SU-DHL-6 (cell line): ENCODE measurements at regions not wholly inside any gene's neighbourhood (a gene's known extent, or its start where the extent isn't known, plus 50 kb on each side); places are given as distances from the start of the nearest gene placed in this dataset.

Experiments used
- H2AFZ ChIP-seq: fragments of 200-600 bp; sonication (generic); 2 replicates; pipeline ENCODE4 v1.6.1; 2014; ENCODE audit warnings: low read depth, mild to moderate bottlenecking, moderate library complexity, mixed read lengths, antibody characterized with exemption, low read length; ENCODE audit not compliant: severe bottlenecking
- H3F3A ChIP-seq: fragments of 200-600 bp; shearing (Covaris generic); 2 replicates; pipeline ENCODE4 v1.6.0; 2016; ENCODE audit warnings: antibody characterized with exemption, mild to moderate bottlenecking; ENCODE audit not compliant: insufficient read depth
- H3K27ac ChIP-seq: fragments of 200-600 bp; sonication (generic); 2 replicates; pipeline ENCODE4 v1.5.1; 2016; ENCODE audit warnings: low read depth, mild to moderate bottlenecking, low read length, moderate library complexity, mixed read lengths
- H3K27me3 ChIP-seq: fragments of 200-600 bp; sonication (generic), shearing (Covaris generic); 2 replicates; pipeline ENCODE4 v1.6.0; 2014; ENCODE audit warnings: mild to moderate bottlenecking, low read length
- H3K36me3 ChIP-seq: fragments of 200-600 bp; sonication (generic); 2 replicates; pipeline ENCODE4 v1.6.1; 2014; ENCODE audit warnings: mild to moderate bottlenecking, low read length, mixed read lengths
- H3K4me2 ChIP-seq: fragments of 300-600, 200-600 bp; shearing (Covaris generic), sonication (generic); 2 replicates; pipeline ENCODE4 v1.6.0; 2014; ENCODE audit warnings: low read length, low read depth, mild to moderate bottlenecking; ENCODE audit not compliant: poor library complexity, severe bottlenecking
- H3K4me3 ChIP-seq: fragments of 200-600 bp; sonication (generic); 2 replicates; pipeline ENCODE4 v1.5.1; 2014; ENCODE audit warnings: antibody characterized with exemption, low read length, mild to moderate bottlenecking, mixed read lengths; ENCODE audit not compliant: insufficient read depth, poor library complexity, severe bottlenecking
- H3K79me2 ChIP-seq: fragments of 200-600 bp; sonication (generic); 2 replicates; pipeline ENCODE4 v1.6.1; 2014; ENCODE audit warnings: mild to moderate bottlenecking, low read length, moderate library complexity; ENCODE audit not compliant: insufficient read depth
- H3K9ac ChIP-seq: fragments of 200-600 bp; sonication (generic); 2 replicates; pipeline ENCODE4 v1.7.0; 2014; ENCODE audit warnings: mild to moderate bottlenecking, low read length
- H3K9me2 ChIP-seq: fragments of 200-600 bp; sonication (generic); replicated peaks from 2 replicates; pipeline ENCODE4 v1.6.1; 2014; ENCODE audit warnings: low read length; ENCODE audit not compliant: insufficient read depth
- H3K9me3 ChIP-seq: fragments of 200-600 bp; sonication (generic); 2 replicates; pipeline ENCODE4 v1.6.1; 2014; ENCODE audit warnings: low read length, mixed read lengths; ENCODE audit not compliant: insufficient read depth
- H4K20me1 ChIP-seq: fragments of 200-600 bp; sonication (generic); 2 replicates; pipeline ENCODE4 v1.6.1; 2014; ENCODE audit warnings: low read depth, mild to moderate bottlenecking, antibody characterized with exemption, low read length, moderate library complexity, mixed read lengths
- EZH2phosphoT487 ChIP-seq: fragments of 200-600 bp; sonication (generic), shearing (Covaris generic); conservative IDR thresholded peaks from 2 replicates; pipeline ENCODE4 v1.6.1; 2018; ENCODE audit warnings: mild to moderate bottlenecking, antibody characterized with exemption, low read length, moderate library complexity, mixed read lengths
- TF ChIP-seq, protein P1 (sequence below): fragments of 200-600 bp; sonication (generic); IDR thresholded peaks from one replicate; pipeline ENCODE4 v1.5.1; 2017; ENCODE audit warnings: antibody characterized with exemption, mild to moderate bottlenecking, low read length, moderate library complexity; ENCODE audit not compliant: insufficient read depth, poor library complexity, severe bottlenecking

DNA sequence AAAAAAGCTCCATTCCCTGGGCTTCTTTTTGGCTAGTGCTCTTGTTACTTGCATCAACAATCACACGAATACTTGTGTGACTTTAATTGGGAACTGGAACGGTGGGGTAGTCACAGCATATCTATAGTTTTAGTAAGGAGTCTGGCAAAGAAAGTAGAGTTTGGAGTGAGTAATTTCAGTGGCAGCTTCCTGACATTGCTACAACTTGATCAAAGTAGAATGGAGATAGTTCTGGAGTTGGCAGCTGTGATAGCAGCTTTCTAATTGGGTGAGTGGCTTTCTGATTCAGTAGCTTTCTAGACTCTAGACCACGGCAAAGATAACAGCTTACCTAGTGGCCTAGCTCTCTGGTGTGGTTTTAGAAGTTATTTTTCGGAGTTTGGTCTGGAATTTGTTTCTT is 475.0 kb downstream of the TUSC7 start:
- Histone ChIP-seq H3K9me2 (no peaks in the 10 kb centered on the region), H2AFZ (no peak overlapping the region), H3K27ac (no peak overlapping the region), H3K4me2 (no peak overlapping the region), H3K79me2 (no peaks in the 10 kb centered on the region), H3F3A (no peaks in the 10 kb centered on the region), H3K9me3 (no peaks in the 10 kb centered on the region), H3K4me3 (no peak overlapping the region), H3K27me3 (no peaks in the 10 kb centered on the region), H3K36me3 (no peaks in the 10 kb centered on the region), H3K9ac (no peak overlapping the region), H4K20me1 (no peaks in the 10 kb centered on the region)
- TF ChIP-seq, protein P1, sequence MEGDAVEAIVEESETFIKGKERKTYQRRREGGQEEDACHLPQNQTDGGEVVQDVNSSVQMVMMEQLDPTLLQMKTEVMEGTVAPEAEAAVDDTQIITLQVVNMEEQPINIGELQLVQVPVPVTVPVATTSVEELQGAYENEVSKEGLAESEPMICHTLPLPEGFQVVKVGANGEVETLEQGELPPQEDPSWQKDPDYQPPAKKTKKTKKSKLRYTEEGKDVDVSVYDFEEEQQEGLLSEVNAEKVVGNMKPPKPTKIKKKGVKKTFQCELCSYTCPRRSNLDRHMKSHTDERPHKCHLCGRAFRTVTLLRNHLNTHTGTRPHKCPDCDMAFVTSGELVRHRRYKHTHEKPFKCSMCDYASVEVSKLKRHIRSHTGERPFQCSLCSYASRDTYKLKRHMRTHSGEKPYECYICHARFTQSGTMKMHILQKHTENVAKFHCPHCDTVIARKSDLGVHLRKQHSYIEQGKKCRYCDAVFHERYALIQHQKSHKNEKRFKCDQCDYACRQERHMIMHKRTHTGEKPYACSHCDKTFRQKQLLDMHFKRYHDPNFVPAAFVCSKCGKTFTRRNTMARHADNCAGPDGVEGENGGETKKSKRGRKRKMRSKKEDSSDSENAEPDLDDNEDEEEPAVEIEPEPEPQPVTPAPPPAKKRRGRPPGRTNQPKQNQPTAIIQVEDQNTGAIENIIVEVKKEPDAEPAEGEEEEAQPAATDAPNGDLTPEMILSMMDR, result no peak
- TF ChIP-seq EZH2phosphoT487, result no peak

DNA sequence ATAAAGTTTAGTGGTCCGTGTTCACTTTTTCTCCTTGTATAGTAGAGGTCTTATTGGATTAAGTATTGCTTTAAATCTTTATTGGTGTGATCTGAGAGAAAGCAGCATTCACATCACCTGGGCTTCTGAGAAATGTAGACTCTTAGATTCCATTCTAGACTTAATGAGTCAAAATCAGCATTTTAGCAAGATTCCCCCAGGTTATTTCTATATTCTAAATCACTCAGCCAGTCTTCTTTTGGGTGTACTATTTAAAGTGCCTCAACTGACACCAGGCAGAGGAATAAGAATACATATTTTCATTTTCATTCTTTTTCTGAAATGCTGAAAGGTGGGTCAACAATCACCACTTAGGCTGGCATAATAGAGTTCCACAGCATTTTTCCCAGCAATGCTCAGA is 481.7 kb downstream of the TUSC7 start:
- Histone ChIP-seq H3K9me3 (no peaks in the 10 kb centered on the region), H3K79me2 (no peaks in the 10 kb centered on the region), H3K27ac (no peak overlapping the region), H2AFZ (no peak overlapping the region), H3K36me3 (no peaks in the 10 kb centered on the region), H3K9me2 (no peaks in the 10 kb centered on the region), H3K9ac (no peak overlapping the region), H3K27me3 (no peaks in the 10 kb centered on the region), H3F3A (no peaks in the 10 kb centered on the region), H3K4me2 (no peak overlapping the region), H4K20me1 (no peaks in the 10 kb centered on the region), H3K4me3 (no peak overlapping the region)
- TF ChIP-seq, protein P1, result no peak
- TF ChIP-seq EZH2phosphoT487, result no peak

DNA sequence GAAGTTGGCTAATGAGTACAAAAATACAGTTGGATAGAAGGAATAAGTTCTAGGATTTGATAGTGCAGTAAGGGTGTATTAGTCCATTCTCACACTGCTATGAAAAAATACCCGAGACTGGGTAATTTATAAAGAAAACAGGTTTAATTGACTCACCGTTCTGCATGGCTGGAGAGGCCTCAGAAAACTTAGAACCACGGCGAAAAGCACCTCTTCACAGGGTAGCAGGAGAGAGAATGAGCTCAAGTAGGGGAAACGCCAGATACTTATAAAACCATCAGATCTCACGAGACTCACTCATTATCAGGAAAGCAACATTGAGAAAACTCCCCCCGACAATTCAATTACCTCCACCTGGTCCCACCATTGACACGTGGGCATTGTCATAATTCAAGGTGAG is 483.3 kb downstream of the TUSC7 start:
- Histone ChIP-seq H3K9me2 (no peaks in the 10 kb centered on the region), H3K4me2 (no peak overlapping the region), H4K20me1 (no peaks in the 10 kb centered on the region), H2AFZ (no peak overlapping the region), H3K36me3 (no peaks in the 10 kb centered on the region), H3K9me3 (no peaks in the 10 kb centered on the region), H3K79me2 (no peaks in the 10 kb centered on the region), H3K27ac (no peak overlapping the region), H3F3A (no peaks in the 10 kb centered on the region), H3K9ac (no peak overlapping the region), H3K4me3 (no peak overlapping the region), H3K27me3 (no peaks in the 10 kb centered on the region)
- TF ChIP-seq EZH2phosphoT487, result no peak

DNA sequence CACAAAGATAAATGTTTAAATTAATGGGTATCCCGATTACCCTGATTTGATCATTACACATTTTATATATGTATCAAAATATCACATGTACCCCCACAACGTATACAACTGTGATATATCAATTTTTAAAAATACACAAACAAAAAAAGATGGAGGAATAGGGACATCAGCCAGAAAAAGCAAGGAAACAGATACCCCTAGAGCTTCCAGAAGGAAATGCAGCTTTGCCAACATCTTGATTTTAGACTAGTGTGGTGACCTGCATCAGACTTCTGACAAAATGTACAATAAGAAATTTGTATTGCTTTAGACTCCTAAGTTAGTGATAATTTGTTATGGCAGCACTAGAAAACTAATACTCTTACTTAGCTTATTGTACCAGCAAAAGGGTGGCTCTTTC is 483.8 kb downstream of the TUSC7 start:
- H3K27me3 ChIP-seq, result no peaks in the 10 kb centered on the region
- no peak overlapping the region for H3K4me2 ChIP-seq
- H3K4me3 ChIP-seq, result no peak overlapping the region
- no peaks in the 10 kb centered on the region for H3K36me3 ChIP-seq
- no peaks in the 10 kb centered on the region for H3K9me2 ChIP-seq
- no peaks in the 10 kb centered on the region for H4K20me1 ChIP-seq
- no peak overlapping the region for H2AFZ ChIP-seq
- no peak overlapping the region for H3K9ac ChIP-seq
- TF ChIP-seq, protein P1, result no peak
- TF ChIP-seq EZH2phosphoT487, result no peak
- H3K79me2 ChIP-seq, result no peaks in the 10 kb centered on the region
- H3F3A ChIP-seq, result no peaks in the 10 kb centered on the region
- H3K9me3 ChIP-seq, result no peaks in the 10 kb centered on the region
- H3K27ac ChIP-seq, result no peak overlapping the region
